SIG-M5 treated with dmso at 0.1 percent for 504 hours (cell line): ENCODE measurements at regions not wholly inside any gene's neighbourhood (a gene's known extent, or its start where the extent isn't known, plus 50 kb on each side); places are given as distances from the start of the nearest gene placed in this dataset.

Experiments
- DNase-seq: peaks from one replicate; lab custom pipeline; 2025; ENCODE audit not compliant: unreplicated experiment; lab: John Stamatoyannopoulos, UW

GRCh38 chr2:38207168-38207567 lies 131.2 kb upstream of the CYP1B1 start:
- DNase-seq, result no peak

DNA sequence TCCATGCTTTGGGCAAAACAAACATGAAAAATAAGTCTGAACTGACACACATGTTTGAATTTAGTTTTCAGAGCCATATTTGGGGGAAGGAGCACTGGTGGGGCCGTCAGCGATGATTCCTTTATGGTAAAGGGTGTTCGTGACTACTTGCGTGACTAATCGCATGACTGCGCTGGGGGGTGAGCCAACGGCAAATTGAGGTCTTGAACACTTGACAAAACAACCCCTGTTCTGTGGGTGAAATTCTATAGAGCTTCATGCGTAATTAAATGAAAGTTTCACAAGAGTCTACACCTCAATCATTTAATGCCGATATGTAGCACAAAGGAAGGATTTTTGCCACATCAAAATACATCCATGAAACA lies 127.5 kb upstream of the CYP1B1 start:
- no peak for DNase-seq

DNA sequence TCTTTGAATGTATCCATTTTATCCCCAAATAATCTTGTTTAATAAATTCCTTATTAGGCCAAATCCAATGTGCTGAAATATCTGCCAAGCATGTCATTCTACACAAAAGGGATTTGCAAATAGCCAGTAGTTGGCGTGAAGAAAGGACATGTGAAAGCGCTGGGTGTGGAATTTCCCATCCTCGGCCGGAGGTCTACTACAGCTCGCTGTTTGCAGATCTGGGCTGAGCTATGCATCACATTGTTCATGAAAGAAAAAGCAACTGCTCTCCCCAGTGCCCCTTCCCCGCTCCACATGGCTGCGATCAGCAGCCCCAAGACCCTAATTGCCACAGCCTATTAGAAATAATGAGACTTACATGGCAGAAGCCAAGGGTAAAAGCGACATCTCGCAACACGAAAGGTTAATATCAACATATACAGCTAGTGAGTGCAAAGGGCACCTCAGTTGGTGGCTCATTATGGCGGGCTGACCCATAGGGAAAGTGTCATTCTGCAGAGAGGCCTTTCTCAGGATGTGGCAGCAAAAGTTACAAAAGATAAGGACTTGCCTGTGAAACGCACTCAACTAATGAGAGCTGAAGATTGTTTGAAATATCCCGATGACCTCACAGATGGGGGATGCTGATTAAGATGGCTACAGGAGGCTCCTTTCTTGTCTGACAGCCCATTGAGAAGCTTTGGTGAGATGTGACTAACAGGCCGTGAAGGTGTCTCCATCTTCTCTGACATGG lies 126.9 kb upstream of the CYP1B1 start:
- no peak for DNase-seq

DNA sequence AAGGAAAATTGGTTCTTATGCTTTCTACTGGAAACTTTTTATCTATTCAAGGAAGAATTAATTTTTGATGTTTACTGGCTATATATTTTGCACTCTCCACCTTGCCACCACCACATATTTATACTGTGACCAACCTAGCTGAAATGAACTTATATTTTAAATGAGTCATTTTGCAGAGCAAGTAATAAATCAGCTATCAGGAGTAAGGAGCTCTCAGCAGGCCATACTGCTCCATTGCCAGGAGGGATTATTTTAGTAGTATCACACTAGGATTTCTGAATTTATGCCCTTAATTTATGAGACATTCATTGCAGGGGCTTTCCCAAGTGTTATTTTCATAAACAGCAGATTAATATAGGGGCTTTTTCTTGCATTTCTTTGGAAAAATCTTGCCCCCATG lies 125.8 kb upstream of the CYP1B1 start:
- no peak for DNase-seq

DNA sequence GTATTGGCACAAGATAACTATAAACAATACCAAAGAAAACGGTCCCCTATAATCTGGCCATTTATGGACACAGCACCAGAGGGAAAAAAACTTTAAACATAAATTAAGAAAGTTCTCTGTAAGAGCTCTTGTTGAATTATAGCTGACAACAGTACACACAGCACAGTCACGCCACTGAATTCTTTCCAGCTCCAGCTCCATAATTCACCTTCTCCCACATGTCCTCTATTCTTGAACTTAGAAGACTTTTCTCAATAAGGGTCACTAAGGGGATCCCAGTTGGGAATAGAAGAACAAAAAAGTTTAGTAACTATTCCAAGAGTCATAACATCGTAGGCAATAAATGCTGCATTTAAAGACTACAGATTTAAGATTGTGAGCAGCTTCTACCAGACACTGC lies 124.6 kb upstream of the CYP1B1 start:
- no peak for DNase-seq

- DNase-seq, result no peak
Observed at GRCh38 chr2:38199127-38199526, 123.2 kb upstream of the CYP1B1 start.

DNA sequence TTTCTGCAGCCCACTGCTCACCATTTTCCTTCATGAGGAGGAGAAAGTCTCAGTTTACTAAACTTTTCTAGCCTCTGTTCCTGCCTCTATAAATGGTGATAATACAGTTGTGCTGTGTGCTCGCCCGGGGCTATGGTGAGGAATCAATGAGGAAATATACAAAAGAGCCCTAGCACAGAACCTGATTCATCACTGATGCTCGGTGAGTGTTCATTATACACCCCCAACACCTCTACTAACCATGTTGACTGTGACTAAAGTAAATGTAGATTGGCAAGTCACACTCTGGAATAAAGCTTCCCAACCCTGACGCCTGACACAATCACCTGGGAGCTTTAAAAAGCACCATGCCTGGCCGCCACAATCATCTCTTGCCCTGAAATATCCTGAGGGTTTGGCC lies 118.8 kb upstream of the CYP1B1 start:
- DNase-seq, result no peak

DNA sequence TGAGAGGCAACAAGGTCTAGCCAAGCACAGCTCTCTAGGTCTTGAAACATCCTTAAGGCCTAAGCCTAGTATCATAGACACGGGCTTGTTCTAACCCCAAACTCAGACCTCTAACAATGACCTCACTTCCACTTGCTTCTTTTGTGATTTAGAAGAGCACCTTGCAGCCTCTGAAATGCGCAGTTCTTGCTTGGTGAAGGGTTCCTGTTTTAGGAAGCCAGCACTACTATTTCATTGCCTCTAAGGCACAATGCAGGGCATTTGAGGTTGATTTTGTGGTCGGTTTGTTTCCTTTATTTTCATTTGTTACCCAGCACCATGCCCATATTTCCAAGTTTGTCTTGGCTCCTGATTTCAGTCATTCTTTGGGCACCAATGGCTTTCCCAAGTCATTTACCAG lies 117.0 kb upstream of the CYP1B1 start:
- DNase-seq, result no peak

DNA sequence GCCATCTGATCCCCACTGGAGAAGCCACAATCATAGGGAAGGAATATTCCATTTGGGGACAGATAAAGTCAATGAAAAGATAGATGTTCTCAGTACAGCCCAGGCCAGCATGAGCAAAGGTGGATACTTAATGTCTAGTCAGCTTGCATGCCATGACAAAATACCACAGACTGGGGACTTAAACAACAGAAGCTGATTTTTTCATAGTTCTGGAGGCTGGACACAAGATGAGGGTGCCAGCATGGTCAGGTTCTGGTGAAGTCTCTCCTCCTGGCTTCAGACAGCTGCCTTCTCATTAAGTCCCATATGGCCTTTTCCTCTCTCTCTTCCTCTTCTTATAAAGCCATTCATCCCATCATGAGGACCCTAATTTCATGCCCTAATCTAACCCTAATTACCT lies 116.1 kb upstream of the CYP1B1 start:
- DNase-seq, result no peak

GRCh38 chr2:38191516-38191915 lies 115.6 kb upstream of the CYP1B1 start:
- no peak for DNase-seq

DNA sequence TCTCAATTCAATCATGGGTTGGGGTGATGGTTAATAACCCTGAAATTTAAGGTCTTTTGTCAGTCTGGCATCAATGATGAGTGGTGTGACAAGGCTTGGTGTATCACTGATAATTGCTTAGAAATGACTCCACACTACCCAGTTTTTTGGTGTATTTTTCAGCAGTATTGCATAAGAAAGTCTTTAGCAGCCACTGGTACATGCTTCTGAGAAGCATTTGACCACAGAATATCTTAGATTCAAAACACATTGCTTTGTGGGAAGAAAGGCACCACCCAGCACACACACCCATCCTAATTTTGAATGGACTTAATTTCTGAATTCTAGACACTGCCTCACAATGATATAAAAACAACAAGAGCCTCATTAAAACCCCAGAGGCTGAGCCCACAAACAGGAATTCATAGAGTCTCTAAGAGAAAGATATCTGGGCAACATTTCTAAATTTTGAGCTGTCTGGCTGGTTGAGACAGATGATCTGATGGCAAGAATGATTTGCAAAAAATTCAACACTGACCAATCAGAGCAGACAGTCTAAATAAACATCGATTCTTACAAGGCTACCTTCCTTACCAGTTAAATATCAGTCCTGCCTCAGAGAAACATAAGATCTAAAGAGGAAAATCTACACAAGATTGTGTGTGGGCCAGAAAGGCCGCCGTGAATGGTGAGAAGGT lies 114.7 kb upstream of the CYP1B1 start:
- peak; percentile 14 for DNase-seq

GRCh38 chr2:38187541-38188011 lies 111.6 kb upstream of the CYP1B1 start:
- no peak for DNase-seq

DNA sequence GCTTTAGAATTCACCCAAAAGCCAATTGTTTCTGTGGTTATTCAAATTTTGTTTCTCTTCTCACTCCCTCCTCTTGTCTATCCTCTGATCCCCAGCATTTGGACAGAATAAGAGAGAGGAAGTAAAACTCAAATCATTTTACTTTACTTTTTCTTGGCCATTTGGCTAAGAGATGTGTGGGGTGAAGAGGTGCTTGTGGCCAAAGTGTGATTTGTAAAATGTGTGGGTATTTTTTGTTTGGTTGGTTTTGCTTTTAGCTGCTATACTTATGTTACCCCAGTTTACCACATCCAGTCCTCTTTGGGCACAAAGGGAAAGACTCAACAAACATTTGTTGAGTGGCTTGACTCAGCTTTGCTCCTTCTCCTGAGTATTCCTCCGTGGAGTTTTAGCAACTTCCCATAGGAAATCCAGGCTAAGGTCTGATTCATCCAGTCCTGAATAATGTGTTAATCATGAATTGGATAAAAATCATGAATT lies 109.1 kb upstream of the CYP1B1 start:
- peak; percentile 21 for DNase-seq

- no peak for DNase-seq
Observed at GRCh38 chr2:38182492-38183003, 106.6 kb upstream of the CYP1B1 start.

- DNase-seq, result no peak
Observed at GRCh38 chr2:38181806-38182491, 106.0 kb upstream of the CYP1B1 start.

DNA sequence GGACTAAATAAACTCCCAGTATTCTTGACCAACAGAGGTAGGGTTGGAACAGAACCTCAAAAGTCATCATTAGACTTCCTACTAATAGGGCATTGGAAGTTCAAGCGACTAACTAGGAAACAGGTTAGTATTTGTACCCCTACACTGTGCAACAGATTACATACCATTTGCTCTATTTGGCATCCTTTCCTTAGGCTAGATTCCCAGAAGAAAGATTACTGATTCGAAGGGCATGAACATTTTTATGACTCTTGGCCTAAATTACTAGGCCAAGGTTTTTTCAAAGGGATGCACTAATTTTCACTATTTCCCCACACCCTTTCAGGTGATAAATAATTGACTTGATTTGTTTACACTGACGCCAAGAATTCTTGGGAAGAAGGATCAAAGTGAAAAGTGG lies 104.8 kb upstream of the CYP1B1 start:
- DNase-seq, result no peak

GRCh38 chr2:38178556-38179419 lies 102.8 kb upstream of the CYP1B1 start:
- peak; percentile 99 for DNase-seq

DNA sequence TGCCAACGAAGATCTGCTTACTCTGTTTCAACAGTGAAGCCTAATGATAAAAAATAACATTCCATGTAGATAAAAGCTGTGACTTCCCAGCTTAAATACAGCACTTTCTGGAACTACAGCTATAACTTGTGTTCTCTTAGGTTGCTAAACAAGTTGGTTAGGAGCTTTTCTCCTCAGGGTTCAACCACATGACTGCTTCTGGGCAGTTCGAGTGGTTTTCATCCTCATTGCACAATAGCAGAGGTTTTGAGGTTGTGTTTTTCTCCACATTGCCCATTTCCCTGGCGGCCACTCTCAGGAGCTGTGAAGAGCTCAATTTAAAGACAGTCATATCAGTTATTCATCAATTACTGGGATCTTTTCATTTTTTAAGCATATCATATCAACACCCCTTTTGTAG lies 102.2 kb upstream of the CYP1B1 start:
- peak; percentile 92 for DNase-seq

- DNase-seq, result peak; percentile 74
Observed at GRCh38 chr2:38176619-38177021, 100.7 kb upstream of the CYP1B1 start.

DNA sequence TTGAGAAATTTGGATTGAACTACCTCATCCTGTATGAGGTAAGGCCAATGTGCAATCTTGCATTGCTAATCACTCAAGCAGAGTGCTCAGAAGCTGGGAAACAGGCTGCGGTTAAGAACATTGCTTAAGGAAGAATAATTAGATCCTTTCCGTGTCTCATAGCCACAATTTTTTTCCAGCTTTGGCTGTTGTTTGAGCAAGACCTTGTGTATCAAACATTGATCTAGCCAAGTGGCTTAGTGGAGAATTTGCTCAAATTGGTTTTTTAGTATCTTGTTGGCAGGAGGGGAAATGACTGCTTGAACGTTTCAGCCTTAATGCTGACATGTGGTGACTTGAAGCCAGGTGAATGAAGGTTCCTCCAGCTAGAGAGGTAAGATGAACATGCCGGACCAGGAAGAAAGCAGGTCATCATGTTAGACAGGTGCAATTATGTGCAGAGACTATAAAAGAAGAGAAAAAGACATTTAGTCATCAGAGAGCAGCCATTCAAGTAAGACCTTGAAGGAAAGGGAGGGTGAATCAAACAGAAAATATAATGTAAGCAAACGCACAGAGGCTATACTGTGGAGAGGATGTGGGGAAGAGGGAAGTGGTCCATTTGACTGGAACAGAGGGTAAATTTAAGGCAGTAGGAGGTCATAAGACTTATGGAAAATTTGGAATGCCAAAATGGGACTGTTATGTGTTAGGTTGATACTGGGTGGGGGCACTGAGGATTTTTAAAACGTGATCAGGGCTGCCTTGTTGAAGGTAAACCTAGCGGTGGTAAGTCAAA lies 98.9 kb upstream of the CYP1B1 start:
- peak; percentile 95 for DNase-seq
